ENCODE measurements at regions not wholly inside any gene's neighbourhood (a gene's known extent, or its start where the extent isn't known, plus 50 kb on each side); places are given as distances from the start of the nearest gene placed in this dataset.

DNA sequence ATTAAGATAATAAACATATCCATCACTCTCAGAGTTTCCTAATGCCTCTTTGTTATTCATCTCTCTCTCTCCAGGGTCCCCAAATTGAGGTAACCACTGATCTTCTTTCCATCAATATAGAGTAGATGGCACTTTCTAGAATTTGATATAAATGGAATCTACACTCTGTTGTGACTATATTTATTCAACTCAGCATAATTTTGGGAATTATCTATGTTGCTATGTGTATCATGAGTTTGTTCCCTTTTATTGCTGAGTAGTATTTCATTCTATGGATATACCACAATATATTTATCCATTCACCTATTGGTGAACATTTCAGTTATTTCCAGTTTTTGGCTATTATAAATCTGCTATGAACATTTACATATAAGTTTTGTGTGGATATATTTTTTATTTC lies 230.7 kb downstream of the HLX start:
- DNase-seq, result no peak

DNA sequence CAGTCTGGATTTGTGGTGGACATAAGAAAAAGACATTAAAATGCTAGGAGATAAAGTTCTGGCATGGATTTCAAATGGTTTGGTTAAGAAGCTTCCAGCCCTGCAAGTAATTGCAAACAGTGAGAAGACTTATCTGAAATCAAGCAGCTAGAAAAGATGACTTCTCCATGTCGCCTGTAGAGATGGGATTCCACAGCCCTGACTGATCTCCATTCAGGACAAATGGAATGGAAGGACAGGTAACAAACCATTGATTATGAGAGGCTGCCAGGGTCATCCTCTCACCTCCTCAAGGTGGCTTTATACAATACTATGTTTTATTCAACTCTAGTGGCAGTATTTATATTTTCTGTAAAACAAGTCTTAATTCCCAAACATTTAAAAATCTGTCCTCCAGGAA lies 237.9 kb downstream of the HLX start:
- DNase-seq, result no peak

DNA sequence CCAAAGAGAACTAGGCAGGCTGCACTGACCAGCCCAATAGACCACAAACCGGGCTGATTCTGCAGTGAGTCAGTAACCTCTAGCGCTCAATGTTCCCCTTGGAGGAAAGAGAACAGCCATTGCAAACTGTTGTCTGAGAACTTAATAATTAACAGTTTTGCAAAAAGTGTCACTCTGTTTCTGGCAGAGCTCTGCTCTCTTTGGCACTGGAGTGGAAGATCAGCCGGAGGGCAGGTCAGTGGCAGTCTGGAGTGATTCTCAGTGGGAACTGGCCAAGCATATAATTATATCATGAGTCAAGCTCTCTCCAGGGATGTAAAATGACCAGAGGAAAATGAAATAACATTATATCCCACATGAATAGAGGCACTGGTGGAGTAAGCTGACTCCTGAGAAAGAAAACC lies 238.3 kb downstream of the HLX start:
- DNase-seq, result no peak

- DNase-seq, result no peak
Observed at GRCh38 chr1:221118176-221118937, 239.1 kb downstream of the HLX start.

DNA sequence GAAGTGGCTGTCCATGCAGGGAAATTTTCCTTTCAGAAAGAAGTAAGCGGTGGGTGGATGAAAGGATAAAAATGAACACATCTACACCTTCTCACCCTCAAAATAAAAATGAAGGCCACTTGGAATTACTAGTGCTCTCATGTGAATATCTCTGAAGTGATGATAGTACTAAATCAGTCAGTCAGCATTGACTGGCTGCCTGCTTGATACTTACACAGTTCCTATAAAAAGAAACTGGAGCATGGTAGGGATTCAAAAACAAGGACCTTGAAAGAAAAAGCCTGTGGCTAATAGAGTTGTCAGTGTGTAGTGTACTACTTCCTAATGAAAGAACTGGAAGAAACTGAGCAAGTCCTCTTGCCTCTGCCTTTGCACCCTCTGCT lies 239.7 kb downstream of the HLX start:
- no peak for DNase-seq

DNA sequence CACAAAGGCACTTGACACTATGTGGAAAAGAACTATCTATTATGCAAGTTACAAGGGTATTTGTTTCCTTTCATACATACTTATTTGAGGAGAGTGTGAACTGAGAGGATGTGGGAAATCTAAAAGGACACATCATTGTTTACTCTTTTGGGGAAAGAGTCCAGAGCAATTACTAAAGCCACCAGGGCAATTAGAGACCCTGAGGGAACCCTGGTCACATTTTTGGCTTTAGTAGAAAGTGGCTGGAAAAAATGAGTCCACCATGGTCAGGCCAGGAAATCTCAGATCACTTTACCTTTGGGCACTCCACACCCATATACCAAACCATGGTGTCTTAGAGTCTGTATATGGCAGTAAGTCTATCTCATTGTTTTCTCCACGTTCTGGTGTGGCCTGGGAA lies 243.3 kb downstream of the HLX start:
- DNase-seq, result no peak

DNA sequence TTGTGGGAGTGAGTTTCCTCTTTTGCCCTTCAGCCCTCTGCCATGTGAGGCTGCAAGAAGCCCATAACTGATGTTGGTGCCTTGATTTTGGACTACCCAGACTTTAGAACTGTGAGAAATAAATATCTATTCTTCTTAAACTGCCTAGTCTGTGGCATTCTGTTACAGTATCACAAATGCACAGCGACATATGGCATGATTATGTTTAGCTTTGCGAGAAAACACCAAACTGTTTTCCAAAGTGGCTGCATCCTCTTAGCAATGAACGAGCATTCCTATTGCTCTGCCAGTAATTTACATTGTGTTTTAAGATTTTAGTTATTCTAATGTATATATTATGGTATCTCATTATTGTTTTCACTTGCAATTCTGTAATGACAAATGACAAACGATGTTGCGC lies 246.7 kb downstream of the HLX start:
- DNase-seq, result no peak

- no peak for DNase-seq
Observed at GRCh38 chr1:221137666-221138065, 258.4 kb downstream of the HLX start.

- no peak for DNase-seq
Observed at GRCh38 chr1:221138516-221138915, 259.3 kb downstream of the HLX start.

DNA sequence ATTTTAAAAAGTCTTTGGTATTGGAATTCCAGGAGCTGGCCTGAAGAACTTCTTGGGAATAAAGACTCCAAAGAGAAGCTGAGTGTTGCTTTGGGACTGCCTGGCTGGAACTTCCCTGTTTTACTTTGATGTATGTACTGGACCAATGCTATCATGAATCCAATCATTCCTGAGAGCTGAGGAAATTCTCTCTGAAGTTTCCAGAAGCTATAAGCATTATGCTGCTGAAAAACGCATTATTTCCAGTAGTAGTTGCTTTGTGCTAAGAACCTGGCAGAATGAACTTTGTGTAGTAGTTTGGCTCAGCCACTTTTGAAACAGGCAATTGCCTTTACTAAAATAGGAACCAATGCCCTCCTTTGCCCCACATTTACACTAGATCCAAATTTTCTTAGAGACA lies 260.7 kb downstream of the HLX start:
- no peak for DNase-seq

DNA sequence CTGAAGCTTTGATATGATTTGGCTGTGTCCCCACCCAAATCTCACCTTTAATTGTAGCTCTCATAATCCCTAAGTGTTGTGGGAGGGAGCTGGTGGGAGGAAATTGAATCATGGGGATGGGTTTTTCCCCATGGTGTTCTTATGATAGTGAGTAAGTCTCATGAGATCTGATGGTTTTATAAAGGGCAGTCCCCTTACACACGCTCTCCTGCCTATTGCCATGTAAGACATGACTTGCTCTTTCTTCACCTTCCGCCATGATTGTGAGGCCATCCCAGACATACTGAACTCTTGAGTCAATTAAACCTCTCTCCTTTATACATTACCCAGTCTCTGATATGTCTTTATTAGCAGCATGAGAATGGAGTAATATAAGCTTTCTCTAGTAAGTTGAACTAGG lies 261.9 kb downstream of the HLX start:
- no peak for DNase-seq

DNA sequence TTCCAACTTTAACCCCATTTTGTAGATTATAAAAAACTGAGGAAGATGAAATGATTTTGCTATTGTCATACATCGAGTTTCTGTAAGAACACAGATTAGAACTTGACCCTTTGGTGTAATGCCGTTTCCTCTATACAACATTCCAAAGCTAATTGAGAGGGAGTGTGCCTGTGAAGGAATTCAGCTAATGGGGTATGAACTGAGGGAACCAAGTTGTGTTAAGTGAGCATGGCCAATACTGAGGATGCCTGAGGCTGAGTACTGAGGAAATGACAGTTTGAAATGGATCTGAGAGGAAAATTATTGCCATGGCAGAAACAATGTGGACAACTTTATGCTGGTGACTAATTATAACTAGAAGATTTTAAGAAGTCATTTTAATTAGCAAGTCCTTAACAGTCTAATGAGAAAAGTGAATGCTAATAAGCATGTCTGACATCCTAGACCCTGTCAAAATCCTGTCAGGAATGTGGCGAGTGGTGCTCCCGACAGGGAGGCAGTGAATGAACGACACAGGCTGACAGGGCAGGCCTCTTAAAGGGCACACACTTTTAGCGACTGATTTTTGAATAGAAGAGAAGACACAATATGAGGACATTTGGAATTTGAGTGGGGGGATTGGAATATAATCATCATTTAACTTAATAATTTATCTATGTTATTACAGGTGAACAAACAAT lies 262.5 kb downstream of the HLX start:
- no peak for DNase-seq

DNA sequence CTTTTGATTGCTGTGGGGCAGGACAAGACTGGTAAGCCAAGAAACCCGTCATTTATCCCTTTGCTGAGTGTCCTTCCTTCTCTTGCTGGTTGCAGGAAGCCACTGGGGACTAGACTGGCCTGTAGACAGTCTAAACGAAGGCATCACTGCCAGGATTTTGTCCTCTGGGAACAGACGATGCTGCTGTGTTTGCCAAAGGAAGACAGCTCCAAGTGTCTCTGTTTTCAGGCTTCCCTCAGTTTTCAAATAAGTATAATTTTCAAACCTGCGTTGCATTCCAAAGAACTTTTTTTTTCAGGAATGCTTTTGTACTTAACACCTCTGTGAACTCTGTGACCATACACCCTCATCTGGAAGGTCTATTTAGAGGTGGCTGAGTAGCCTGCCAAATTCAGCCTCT lies 269.4 kb downstream of the HLX start:
- no peak for DNase-seq

DNA sequence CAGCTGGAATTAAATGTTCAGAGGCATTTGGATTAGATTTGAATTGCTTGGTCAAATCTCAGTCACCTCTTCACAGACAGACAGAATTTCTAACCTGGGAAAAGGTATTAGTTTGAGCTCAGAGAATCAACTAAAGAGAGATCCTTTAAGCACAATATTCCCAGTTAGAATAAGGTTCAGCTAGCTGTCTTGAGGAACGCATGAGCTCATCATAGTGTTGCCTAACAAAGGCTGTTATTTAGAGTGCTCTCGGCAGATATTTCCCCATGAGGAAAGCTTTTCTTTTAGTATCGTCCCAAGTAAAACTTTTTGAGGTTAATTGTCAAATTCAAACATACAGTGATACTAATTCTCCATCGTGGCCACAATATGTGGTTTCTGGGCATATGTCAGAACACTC lies 269.9 kb downstream of the HLX start:
- no peak for DNase-seq

- DNase-seq, result no peak
Observed at GRCh38 chr1:221149555-221150075, 270.4 kb downstream of the HLX start.

GRCh38 chr1:221150996-221151395 lies 271.8 kb downstream of the HLX start:
- DNase-seq, result no peak

DNA sequence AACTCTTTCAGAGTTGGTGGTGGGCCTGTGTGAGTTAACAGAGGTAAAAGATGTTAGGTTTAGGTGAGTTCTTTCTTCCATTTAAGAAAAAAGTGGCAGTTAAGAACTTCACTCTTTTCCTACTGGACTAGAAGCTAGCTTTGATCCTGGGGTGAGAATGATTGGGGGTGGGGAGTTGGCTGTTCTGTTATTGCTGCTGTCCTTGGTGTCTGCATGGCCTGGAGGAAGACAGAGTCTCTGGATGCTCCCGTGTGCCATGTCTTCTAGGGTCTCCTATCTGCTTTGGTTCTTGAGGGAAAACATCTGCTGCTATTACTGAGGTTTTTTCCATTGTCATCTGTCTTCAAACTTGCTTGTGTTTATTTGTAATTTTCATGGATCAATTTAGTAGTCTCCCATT lies 275.7 kb downstream of the HLX start:
- no peak for DNase-seq

- DNase-seq, result no peak
Observed at GRCh38 chr1:221157026-221157761, 278.0 kb downstream of the HLX start.

GRCh38 chr1:221159608-221160007 lies 280.4 kb downstream of the HLX start:
- DNase-seq, result no peak

DNA sequence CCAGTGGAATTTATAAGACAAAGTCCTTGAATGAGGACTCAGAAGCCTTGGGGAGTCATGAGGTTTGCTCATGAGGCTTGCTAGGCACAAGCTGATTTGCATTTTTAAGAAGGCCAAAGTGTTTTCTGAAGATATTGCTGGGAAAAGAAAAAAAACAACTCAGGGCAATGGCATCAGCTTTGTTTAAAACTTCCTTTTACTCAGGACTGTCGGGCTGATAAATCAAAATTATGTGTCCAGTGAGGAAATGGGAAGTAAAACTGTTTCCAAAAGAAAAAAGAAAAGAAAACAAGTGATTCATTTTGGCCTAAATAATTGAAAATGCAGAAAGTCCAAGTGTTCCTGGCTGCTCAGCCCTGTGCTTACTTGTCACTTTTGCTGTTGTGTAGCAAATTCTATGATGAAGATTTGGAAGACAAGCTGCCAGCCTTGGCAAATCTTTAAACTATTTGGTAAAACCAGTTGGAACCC lies 282.4 kb downstream of the HLX start:
- DNase-seq, result no peak

DNA sequence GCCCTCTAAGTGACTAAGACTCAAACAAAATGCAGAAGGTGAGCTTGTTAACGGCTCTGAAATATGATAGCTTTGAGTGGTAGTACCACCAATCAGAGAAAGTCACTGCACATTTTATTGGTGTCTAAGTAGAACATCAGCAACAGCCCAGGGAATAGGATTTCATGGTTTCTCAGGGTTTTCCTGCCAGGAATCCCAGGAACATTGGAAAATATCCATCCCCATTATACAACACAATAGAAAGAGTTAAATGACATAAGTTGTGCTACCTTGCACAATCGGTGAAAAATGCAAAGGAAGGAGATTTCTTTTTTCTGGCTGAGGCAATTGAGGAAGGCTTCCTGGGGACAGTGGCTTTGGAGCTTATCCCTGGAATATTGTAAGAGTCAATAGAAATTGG lies 283.1 kb downstream of the HLX start:
- DNase-seq, result no peak

GRCh38 chr1:221162939-221163338 lies 283.7 kb downstream of the HLX start:
- no peak for DNase-seq

DNA sequence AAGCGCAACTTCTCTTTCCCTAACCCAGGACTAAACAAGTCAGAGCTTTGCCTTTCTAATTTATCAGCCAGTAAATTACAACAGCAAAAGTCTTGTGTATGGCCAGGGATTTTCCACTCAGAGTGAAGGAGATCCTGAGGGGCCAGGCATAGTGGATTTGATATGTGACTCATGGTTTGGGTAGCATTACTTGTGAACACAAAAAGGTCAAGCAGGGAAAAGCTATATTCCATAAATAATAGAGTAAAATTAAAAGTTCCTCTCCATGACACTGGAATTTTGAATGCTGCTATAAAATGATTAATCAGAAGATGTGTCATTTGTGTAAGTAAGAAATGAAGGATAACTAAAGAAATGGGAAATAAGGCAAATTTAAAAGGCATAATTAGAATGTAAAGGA lies 284.8 kb downstream of the HLX start:
- DNase-seq, result no peak
